DND-41 (cell line): ENCODE measurements at regions not wholly inside any gene's neighbourhood (a gene's known extent, or its start where the extent isn't known, plus 50 kb on each side); places are given as distances from the start of the nearest gene placed in this dataset.
"Not testable (repeated sequence)": the region's sequence is repeated elsewhere in the genome, so short reads cannot be mapped to it uniquely, and the experiment has no call there.

Experiments
- CTCF ChIP-seq: IDR thresholded peaks from 2 replicates; pipeline ENCODE4 v1.5.1; 2012; ENCODE audit warnings: borderline replicate concordance, low read length, moderate library complexity, mild to moderate bottlenecking; ENCODE audit not compliant: poor library complexity, severe bottlenecking; ENCODE audit errors: extremely low read depth
- EZH2 ChIP-seq: IDR thresholded peaks from 3 replicates; pipeline ENCODE4 v1.6.1; 2012; ENCODE audit warnings: borderline replicate concordance, low read depth, mild to moderate bottlenecking, moderate library complexity, low read length, inconsistent platforms; ENCODE audit not compliant: severe bottlenecking

GRCh38 chr9:30646639-30647038, 1737.8 kb upstream of the ACO1 start:
- TF ChIP-seq EZH2, CTCF: not testable (repeated sequence)
